ENCODE measurements at regions not wholly inside any gene's neighbourhood (a gene's known extent, or its start where the extent isn't known, plus 50 kb on each side); places are given as distances from the start of the nearest gene placed in this dataset.

GRCh38 chr17:79218825-79219200 lies 144.2 kb downstream of the ENGASE start:
- DNase-seq (ENCODE audit: low read depth), result no peak

- DNase-seq (ENCODE audit: low read depth), result no peak
Measured at GRCh38 chr17:79218175-79218824, 143.7 kb downstream of the ENGASE start.

GRCh38 chr17:79217473-79218135 lies 143.0 kb downstream of the ENGASE start:
- no peak for DNase-seq (ENCODE audit: low read depth)

GRCh38 chr17:79216826-79217225 lies 142.2 kb downstream of the ENGASE start:
- no peak for DNase-seq (ENCODE audit: low read depth)

GRCh38 chr17:79216391-79216790 lies 141.8 kb downstream of the ENGASE start:
- DNase-seq (ENCODE audit: low read depth), result no peak

GRCh38 chr17:79215631-79216030 lies 141.0 kb downstream of the ENGASE start:
- DNase-seq (ENCODE audit: low read depth), result no peak

GRCh38 chr17:79214940-79215604 lies 140.4 kb downstream of the ENGASE start:
- no peak for DNase-seq (ENCODE audit: low read depth)

GRCh38 chr17:79214459-79214858 lies 139.8 kb downstream of the ENGASE start:
- DNase-seq (ENCODE audit: low read depth), result no peak

- DNase-seq (ENCODE audit: low read depth), result no peak
Measured at GRCh38 chr17:79213305-79213704, 138.7 kb downstream of the ENGASE start.

GRCh38 chr17:79212149-79213087 lies 137.8 kb downstream of the ENGASE start:
- DNase-seq (ENCODE audit: low read depth), result no peak

GRCh38 chr17:79211061-79211770 lies 136.6 kb downstream of the ENGASE start:
- no peak for DNase-seq (ENCODE audit: low read depth)

- DNase-seq (ENCODE audit: low read depth), result no peak
Measured at GRCh38 chr17:79210638-79211037, 136.0 kb downstream of the ENGASE start.

- no peak for DNase-seq (ENCODE audit: low read depth)
Measured at GRCh38 chr17:79207960-79208359, 133.3 kb downstream of the ENGASE start.

GRCh38 chr17:79205688-79206205 lies 131.1 kb downstream of the ENGASE start:
- DNase-seq (ENCODE audit: low read depth), result no peak

GRCh38 chr17:79204261-79204660 lies 129.6 kb downstream of the ENGASE start:
- DNase-seq (ENCODE audit: low read depth), result no peak

- DNase-seq (ENCODE audit: low read depth), result no peak
Measured at GRCh38 chr17:79203657-79204056, 129.0 kb downstream of the ENGASE start.

- DNase-seq (ENCODE audit: low read depth), result no peak
Measured at GRCh38 chr17:79203016-79203415, 128.4 kb downstream of the ENGASE start.

- no peak for DNase-seq (ENCODE audit: low read depth)
Measured at GRCh38 chr17:79202480-79202879, 127.9 kb downstream of the ENGASE start.

GRCh38 chr17:79201536-79202227 lies 127.1 kb downstream of the ENGASE start:
- DNase-seq (ENCODE audit: low read depth), result peak; percentile 39

- no peak for DNase-seq (ENCODE audit: low read depth)
Measured at GRCh38 chr17:79201119-79201518, 126.5 kb downstream of the ENGASE start.

GRCh38 chr17:79196913-79197312 lies 122.3 kb downstream of the ENGASE start:
- no peak for DNase-seq (ENCODE audit: low read depth)

Data from EH (cell line).